ENCODE measurements at regions not wholly inside any gene's neighbourhood (a gene's known extent, or its start where the extent isn't known, plus 50 kb on each side); places are given as distances from the start of the nearest gene placed in this dataset.

DNA sequence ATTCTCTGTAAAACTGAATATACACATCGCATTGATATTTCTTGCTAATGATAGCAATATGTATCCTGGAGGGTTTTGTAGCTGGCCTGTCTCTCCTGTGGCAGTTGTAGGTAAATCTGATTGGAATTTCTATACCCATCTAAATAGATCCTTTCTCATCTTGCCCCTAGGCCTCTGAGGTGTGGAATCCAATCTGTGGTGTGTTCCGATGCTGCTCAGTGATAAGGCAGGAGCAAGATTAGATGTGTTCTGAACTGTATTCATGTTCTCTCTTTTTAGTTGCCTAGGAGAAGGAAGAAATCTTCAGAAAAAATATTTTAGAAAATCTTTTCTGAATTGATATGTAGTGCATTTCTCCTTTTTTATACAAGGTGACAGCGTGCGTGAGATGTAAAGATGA is 507.5 kb downstream of the NR2F1-AS1 start:
- TF ChIP-seq, protein P1, sequence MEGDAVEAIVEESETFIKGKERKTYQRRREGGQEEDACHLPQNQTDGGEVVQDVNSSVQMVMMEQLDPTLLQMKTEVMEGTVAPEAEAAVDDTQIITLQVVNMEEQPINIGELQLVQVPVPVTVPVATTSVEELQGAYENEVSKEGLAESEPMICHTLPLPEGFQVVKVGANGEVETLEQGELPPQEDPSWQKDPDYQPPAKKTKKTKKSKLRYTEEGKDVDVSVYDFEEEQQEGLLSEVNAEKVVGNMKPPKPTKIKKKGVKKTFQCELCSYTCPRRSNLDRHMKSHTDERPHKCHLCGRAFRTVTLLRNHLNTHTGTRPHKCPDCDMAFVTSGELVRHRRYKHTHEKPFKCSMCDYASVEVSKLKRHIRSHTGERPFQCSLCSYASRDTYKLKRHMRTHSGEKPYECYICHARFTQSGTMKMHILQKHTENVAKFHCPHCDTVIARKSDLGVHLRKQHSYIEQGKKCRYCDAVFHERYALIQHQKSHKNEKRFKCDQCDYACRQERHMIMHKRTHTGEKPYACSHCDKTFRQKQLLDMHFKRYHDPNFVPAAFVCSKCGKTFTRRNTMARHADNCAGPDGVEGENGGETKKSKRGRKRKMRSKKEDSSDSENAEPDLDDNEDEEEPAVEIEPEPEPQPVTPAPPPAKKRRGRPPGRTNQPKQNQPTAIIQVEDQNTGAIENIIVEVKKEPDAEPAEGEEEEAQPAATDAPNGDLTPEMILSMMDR (IDR thresholded peaks at IDR 0.05), result no peak
- TF ChIP-seq ZFX (IDR thresholded peaks at IDR 0.05; ENCODE audit: borderline replicate concordance), result no peak
